Choroid plexus epithelial cell (primary cell): ENCODE measurements at regions not wholly inside any gene's neighbourhood (a gene's known extent, or its start where the extent isn't known, plus 50 kb on each side); places are given as distances from the start of the nearest gene placed in this dataset.

ENCODE experiments used
- DNase-seq: peaks from one replicate; pipeline ENCODE4 v3.0.0-alpha.2; 2010; ENCODE audit warnings: low read depth
- H3K4me3 ChIP-seq: 2 replicates; pipeline ENCODE4 v1.5.1; 2011; ENCODE audit warnings: low read depth, mild to moderate bottlenecking, control low read depth, low read length, moderate library complexity
- CTCF ChIP-seq: conservative IDR thresholded peaks from 2 replicates; pipeline ENCODE4 v1.5.1; 2011; ENCODE audit warnings: low read depth, mild to moderate bottlenecking, control low read depth, inconsistent platforms, low read length, moderate library complexity

GRCh38 chr1:95723346-95723745 lies 489.3 kb downstream of the RWDD3 start:
- no peak overlapping the region for H3K4me3 ChIP-seq
- no peak for TF ChIP-seq CTCF
- no peak for DNase-seq

GRCh38 chr1:95728841-95729240 lies 494.8 kb downstream of the RWDD3 start:
- H3K4me3 ChIP-seq: no peak overlapping the region
- no peak for TF ChIP-seq CTCF
- DNase-seq: no peak

GRCh38 chr1:95730986-95731385 lies 497.0 kb downstream of the RWDD3 start:
- no peak for DNase-seq
- no peak for TF ChIP-seq CTCF
- no peak overlapping the region for H3K4me3 ChIP-seq

- DNase-seq: no peak
- no peak overlapping the region for H3K4me3 ChIP-seq
- no peak for TF ChIP-seq CTCF
These were observed 497.5 kb downstream of the RWDD3 start for GRCh38 chr1:95731466-95731865.

- no peak for DNase-seq
- TF ChIP-seq CTCF: no peak
- H3K4me3 ChIP-seq: no peak overlapping the region
These were observed 499.0 kb downstream of the RWDD3 start for GRCh38 chr1:95733031-95733430.

- no peak overlapping the region for H3K4me3 ChIP-seq
- DNase-seq: no peak
- TF ChIP-seq CTCF: no peak
These were observed 499.7 kb downstream of the RWDD3 start for GRCh38 chr1:95733671-95734070.

- H3K4me3 ChIP-seq: no peak overlapping the region
- TF ChIP-seq CTCF: no peak
- no peak for DNase-seq
These were observed 500.6 kb downstream of the RWDD3 start for GRCh38 chr1:95734560-95734959.
